WI38 (cell line): ENCODE measurements at regions not wholly inside any gene's neighbourhood (a gene's known extent, or its start where the extent isn't known, plus 50 kb on each side); places are given as distances from the start of the nearest gene placed in this dataset.

Experiments
- H3K4me3 ChIP-seq: 2 replicates; pipeline ENCODE4 v1.5.1; 2011; ENCODE audit warnings: low read depth, mild to moderate bottlenecking, control low read depth, low read length
- TF ChIP-seq, protein P1 (sequence below): IDR thresholded peaks from 2 replicates; pipeline ENCODE4 v1.5.1; 2012; ENCODE audit warnings: low read depth, mild to moderate bottlenecking, control low read depth, low read length

DNA sequence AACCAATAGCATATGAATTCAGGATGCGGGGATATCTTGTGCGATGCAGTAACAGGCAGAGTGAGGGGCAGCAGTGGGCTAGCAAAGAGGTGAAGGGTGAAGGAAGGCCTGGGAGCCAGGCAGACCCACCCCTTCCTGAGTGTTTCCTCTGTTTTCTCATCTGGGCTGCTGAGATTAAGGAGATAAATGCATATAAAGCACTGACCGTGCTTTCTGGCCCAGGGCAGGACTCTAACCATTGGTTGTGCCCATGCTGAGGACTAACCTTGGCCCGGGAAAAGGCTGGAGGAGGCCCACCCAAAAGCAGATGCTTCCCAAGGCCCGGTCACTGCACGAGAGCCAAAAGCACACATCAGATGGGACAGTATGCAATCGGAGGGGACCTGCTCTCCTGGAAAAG lies 87.6 kb downstream of the PSMG1 start:
- no peak overlapping the region for H3K4me3 ChIP-seq
- TF ChIP-seq, protein P1, sequence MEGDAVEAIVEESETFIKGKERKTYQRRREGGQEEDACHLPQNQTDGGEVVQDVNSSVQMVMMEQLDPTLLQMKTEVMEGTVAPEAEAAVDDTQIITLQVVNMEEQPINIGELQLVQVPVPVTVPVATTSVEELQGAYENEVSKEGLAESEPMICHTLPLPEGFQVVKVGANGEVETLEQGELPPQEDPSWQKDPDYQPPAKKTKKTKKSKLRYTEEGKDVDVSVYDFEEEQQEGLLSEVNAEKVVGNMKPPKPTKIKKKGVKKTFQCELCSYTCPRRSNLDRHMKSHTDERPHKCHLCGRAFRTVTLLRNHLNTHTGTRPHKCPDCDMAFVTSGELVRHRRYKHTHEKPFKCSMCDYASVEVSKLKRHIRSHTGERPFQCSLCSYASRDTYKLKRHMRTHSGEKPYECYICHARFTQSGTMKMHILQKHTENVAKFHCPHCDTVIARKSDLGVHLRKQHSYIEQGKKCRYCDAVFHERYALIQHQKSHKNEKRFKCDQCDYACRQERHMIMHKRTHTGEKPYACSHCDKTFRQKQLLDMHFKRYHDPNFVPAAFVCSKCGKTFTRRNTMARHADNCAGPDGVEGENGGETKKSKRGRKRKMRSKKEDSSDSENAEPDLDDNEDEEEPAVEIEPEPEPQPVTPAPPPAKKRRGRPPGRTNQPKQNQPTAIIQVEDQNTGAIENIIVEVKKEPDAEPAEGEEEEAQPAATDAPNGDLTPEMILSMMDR: no peak

GRCh38 chr21:39094847-39095579 lies 88.2 kb downstream of the PSMG1 start:
- TF ChIP-seq, protein P1: no peak
- no peak overlapping the region for H3K4me3 ChIP-seq

GRCh38 chr21:39094087-39094780 lies 89.0 kb downstream of the PSMG1 start:
- TF ChIP-seq, protein P1: no peak

GRCh38 chr21:39093526-39093925 lies 89.7 kb downstream of the PSMG1 start:
- TF ChIP-seq, protein P1: no peak
- H3K4me3 ChIP-seq: no peak overlapping the region

More at GRCh38 chr21:39094087-39094780, 89.0 kb downstream of the PSMG1 start:
- no peak overlapping the region for H3K4me3 ChIP-seq

DNA sequence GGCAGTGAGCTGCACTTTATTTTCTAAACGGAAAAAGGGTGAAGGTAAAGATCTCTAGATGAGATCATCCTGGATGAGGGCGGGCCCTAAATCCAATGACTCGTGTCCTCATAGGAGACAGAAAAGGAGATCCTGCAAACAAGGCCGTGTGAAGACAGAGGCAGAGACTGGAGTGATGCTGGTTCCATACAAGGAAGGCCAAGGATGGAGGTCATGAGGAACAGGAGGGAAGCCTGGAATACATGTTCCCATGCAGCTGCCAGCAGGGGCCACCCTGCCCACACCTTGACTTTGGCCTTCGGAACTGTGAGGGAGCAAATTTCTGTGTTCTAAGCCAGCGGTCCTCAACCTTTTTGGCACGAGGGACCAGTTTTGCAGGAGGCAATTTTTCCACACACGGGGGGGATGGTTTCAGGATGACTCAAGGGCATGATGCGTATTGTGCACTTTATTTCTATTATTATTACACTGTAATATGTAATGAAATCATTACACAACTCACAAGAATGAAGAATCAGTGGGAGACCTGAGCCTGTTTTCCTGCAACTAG lies 94.3 kb downstream of the PSMG1 start:
- TF ChIP-seq, protein P1: peak; percentile 5; the same call in 1 of the 2 replicates
- H3K4me3 ChIP-seq: no peak overlapping the region

- TF ChIP-seq, protein P1: no peak
Observed at GRCh38 chr21:39088031-39088370, 95.2 kb downstream of the PSMG1 start.

More at GRCh38 chr21:39088031-39088370, 95.2 kb downstream of the PSMG1 start:
- no peak overlapping the region for H3K4me3 ChIP-seq
